NCI-H2196 treated with DMSO at 0.1 percent for 48 hours (cell line): ENCODE measurements at regions not wholly inside any gene's neighbourhood (a gene's known extent, or its start where the extent isn't known, plus 50 kb on each side); places are given as distances from the start of the nearest gene placed in this dataset.
"Not testable (repeated sequence)": the region's sequence is repeated elsewhere in the genome, so short reads cannot be mapped to it uniquely, and the experiment has no call there.

Source experiments
- DNase-seq: peaks from one replicate; lab custom pipeline; 2025; ENCODE audit not compliant: unreplicated experiment; lab: John Stamatoyannopoulos, UW

- DNase-seq = not testable (repeated sequence)
These were observed 595.1 kb downstream of the RPIA start for GRCh38 chr2:89286448-89287080.

GRCh38 chr2:89287084-89287483 lies 595.6 kb downstream of the RPIA start:
- not testable (repeated sequence) for DNase-seq

GRCh38 chr2:89291717-89292298 lies 600.3 kb downstream of the RPIA start:
- not testable (repeated sequence) for DNase-seq

- not testable (repeated sequence) for DNase-seq
These were observed 601.9 kb downstream of the RPIA start for GRCh38 chr2:89293399-89293798.

- DNase-seq = not testable (repeated sequence)
These were observed 602.9 kb downstream of the RPIA start for GRCh38 chr2:89294335-89294734.

- DNase-seq = not testable (repeated sequence)
These were observed 605.4 kb downstream of the RPIA start for GRCh38 chr2:89296820-89297398.

- not testable (repeated sequence) for DNase-seq
These were observed 607.7 kb downstream of the RPIA start for GRCh38 chr2:89299196-89299595.

GRCh38 chr2:89305623-89306022 lies 614.1 kb downstream of the RPIA start:
- not testable (repeated sequence) for DNase-seq

GRCh38 chr2:89306869-89307637 lies 615.6 kb downstream of the RPIA start:
- DNase-seq = not testable (repeated sequence)

GRCh38 chr2:89318990-89319389 lies 627.5 kb downstream of the RPIA start:
- DNase-seq = not testable (repeated sequence)

- not testable (repeated sequence) for DNase-seq
These were observed 634.4 kb downstream of the RPIA start for GRCh38 chr2:89325894-89326293.

- DNase-seq = not testable (repeated sequence)
These were observed 635.0 kb downstream of the RPIA start for GRCh38 chr2:89326455-89326854.

GRCh38 chr2:89328790-89329189 lies 637.3 kb downstream of the RPIA start:
- not testable (repeated sequence) for DNase-seq
